Mesenchymal stem cell (in vitro differentiated cells and primary cell): ENCODE measurements at regions not wholly inside any gene's neighbourhood (a gene's known extent, or its start where the extent isn't known, plus 50 kb on each side); places are given as distances from the start of the nearest gene placed in this dataset.

ENCODE experiments used
- DNase-seq: peaks from one replicate; pipeline ENCODE4 v3.0.0-alpha.2; 2013
- H2AFZ ChIP-seq: one replicate; pipeline ENCODE4 v1.6.1; 2013; ENCODE audit warnings: low read depth, mild to moderate bottlenecking, control low read depth, inconsistent platforms, low read length, moderate library complexity
- H2AK5ac ChIP-seq: 2 replicates; pipeline ENCODE4 v1.6.1; 2013; ENCODE audit warnings: low read length, moderate library complexity, mild to moderate bottlenecking, inconsistent platforms; ENCODE audit not compliant: severe bottlenecking
- H2BK120ac ChIP-seq: one replicate; pipeline ENCODE4 v1.6.1; 2013; ENCODE audit warnings: low read depth, mild to moderate bottlenecking, inconsistent platforms, low read length, moderate library complexity
- H2BK12ac ChIP-seq, 2 experiments: one replicate each; pipeline ENCODE4 v1.6.1; 2013; ENCODE audit warnings: inconsistent platforms in 2 of 2, low read length in 2 of 2, mild to moderate bottlenecking in 2 of 2, moderate library complexity in 2 of 2, control low read depth in 1 of 2
- H2BK15ac ChIP-seq: one replicate; pipeline ENCODE4 v1.6.1; 2013; ENCODE audit warnings: mild to moderate bottlenecking, low read depth, inconsistent platforms; ENCODE audit not compliant: poor library complexity, severe bottlenecking
- H2BK5ac ChIP-seq: 2 replicates; pipeline ENCODE4 v1.6.1; 2013; ENCODE audit warnings: low read depth, mild to moderate bottlenecking, low read length, control low read depth, inconsistent platforms; ENCODE audit not compliant: poor library complexity, severe bottlenecking
- H3K14ac ChIP-seq, 2 experiments: one replicate each; pipeline ENCODE4 v1.6.1; 2013; ENCODE audit warnings: inconsistent platforms in 2 of 2, low read length in 2 of 2, control low read depth in 1 of 2, mild to moderate bottlenecking in 1 of 2, moderate library complexity in 1 of 2
- H3K18ac ChIP-seq, 2 experiments: one replicate each; pipeline ENCODE4 v1.6.1; 2013; ENCODE audit warnings: inconsistent platforms in 2 of 2, low read length in 2 of 2, control low read depth in 1 of 2, low read depth in 1 of 2, mild to moderate bottlenecking in 1 of 2
- H3K23ac ChIP-seq, 2 experiments: one replicate each; pipeline ENCODE4 v1.6.1; 2013; ENCODE audit warnings: inconsistent platforms in 2 of 2, low read length in 2 of 2, mild to moderate bottlenecking in 2 of 2, moderate library complexity in 2 of 2, control low read depth in 1 of 2
- H3K27ac ChIP-seq: 2 replicates; pipeline ENCODE4 v1.5.1; 2013; ENCODE audit warnings: mild to moderate bottlenecking, moderate library complexity, low read length, control low read depth, inconsistent platforms; ENCODE audit not compliant: poor library complexity, severe bottlenecking
- H3K27me3 ChIP-seq, 2 experiments: 2 replicates each; pipeline versions ENCODE4 v1.6.1 to v1.7.0; 2013; ENCODE audit warnings: low read length in 2 of 2, mild to moderate bottlenecking in 2 of 2, moderate library complexity in 2 of 2, control low read depth in 1 of 2, inconsistent platforms in 1 of 2; ENCODE audit not compliant: control insufficient read depth in 1 of 2, insufficient read depth in 1 of 2
- H3K36me3 ChIP-seq, 2 experiments: 2 replicates each; pipeline versions ENCODE4 v1.6.1 to v1.7.0; 2013; ENCODE audit warnings: low read length in 2 of 2, control low read depth in 1 of 2, inconsistent platforms in 1 of 2, low read depth in 1 of 2, mild to moderate bottlenecking in 1 of 2; ENCODE audit not compliant: insufficient read depth in 2 of 2, control insufficient read depth in 1 of 2
- H3K4ac ChIP-seq, 2 experiments: one replicate each; pipeline ENCODE4 v1.6.1; 2013; ENCODE audit warnings: inconsistent platforms in 2 of 2, low read length in 2 of 2, mild to moderate bottlenecking in 2 of 2, moderate library complexity in 2 of 2, control low read depth in 1 of 2, low read depth in 1 of 2
- H3K4me1 ChIP-seq: 2 replicates; pipeline ENCODE4 v1.6.1; 2013; ENCODE audit warnings: low read depth, low read length, control low read depth; ENCODE audit not compliant: control insufficient read depth, insufficient read depth
- H3K4me2 ChIP-seq: 2 replicates; pipeline ENCODE4 v1.6.1; 2013; ENCODE audit warnings: low read length, mild to moderate bottlenecking, inconsistent platforms; ENCODE audit not compliant: poor library complexity, severe bottlenecking
- H3K4me3 ChIP-seq, 2 experiments: 2 replicates each; pipeline versions ENCODE4 v1.5.1 to v1.7.0; 2013; ENCODE audit warnings: low read length in 2 of 2, mild to moderate bottlenecking in 2 of 2, control low read depth in 1 of 2, low read depth in 1 of 2; ENCODE audit not compliant: insufficient read depth in 1 of 2
- H3K79me1 ChIP-seq: replicated peaks from 2 replicates; pipeline ENCODE4 v1.6.1; 2013; ENCODE audit warnings: mild to moderate bottlenecking, control low read depth, low read length, inconsistent platforms; ENCODE audit not compliant: poor library complexity, severe bottlenecking
- H3K9ac ChIP-seq: 2 replicates; pipeline ENCODE4 v1.7.0; 2013; ENCODE audit warnings: mild to moderate bottlenecking, low read length, moderate library complexity
- H3K9me3 ChIP-seq: 2 replicates; pipeline ENCODE4 v1.7.0; 2013; ENCODE audit warnings: mild to moderate bottlenecking, low read length; ENCODE audit not compliant: control insufficient read depth
- H4K8ac ChIP-seq: one replicate; pipeline ENCODE4 v1.6.1; 2013; ENCODE audit warnings: inconsistent platforms, mild to moderate bottlenecking, low read length, moderate library complexity
- H4K91ac ChIP-seq: one replicate; pipeline ENCODE4 v1.6.1; 2013; ENCODE audit warnings: mild to moderate bottlenecking, low read length, inconsistent platforms
- WGBS: methylation state at CpG from one replicate; pipeline ENCODE4 v1.1.7; 2013; ENCODE audit warnings: mixed read lengths; 5-methylcytosine and 5-hydroxymethylcytosine counted together

DNA sequence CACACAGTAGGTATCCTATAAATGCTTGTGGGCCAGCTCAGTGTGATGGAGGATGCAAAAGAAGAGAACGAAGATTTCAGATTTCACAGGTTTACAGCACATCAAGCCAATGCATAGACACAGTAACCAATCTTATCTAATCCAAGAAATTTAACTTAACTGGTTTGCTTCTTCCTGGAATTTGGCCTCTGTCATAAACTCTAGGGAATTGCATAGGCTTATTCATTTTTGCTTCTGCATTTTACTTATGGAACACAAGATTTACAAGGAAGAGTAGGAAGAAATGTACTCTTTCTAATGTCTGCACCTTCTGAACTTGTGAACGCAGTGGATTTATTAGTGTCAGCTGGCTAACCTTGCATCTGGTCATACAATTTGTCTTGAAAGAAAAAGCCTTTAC is 389.4 kb upstream of the NPVF start:
- no peak overlapping the region for H2BK5ac ChIP-seq
- H3K36me3 ChIP-seq: no peaks in the 10 kb centered on the region
- H3K27me3 ChIP-seq: no peaks in the 10 kb centered on the region
- no peaks in the 10 kb centered on the region for H3K79me1 ChIP-seq
- no peak overlapping the region for H2BK120ac ChIP-seq
- peaks cover 2% of the 10 kb centered on the region for H3K9me3 ChIP-seq
- H3K14ac ChIP-seq: no peak overlapping the region
- peaks cover 7% of the 10 kb centered on the region for H3K4me1 ChIP-seq
- 90% methylated on average over 2 of the region's 2 CpGs for WGBS
- H3K4me2 ChIP-seq: no peak overlapping the region
- no peak overlapping the region for H3K9ac ChIP-seq
- no peak for DNase-seq
- H3K23ac ChIP-seq: peak overlapping the region in 1 of 2 experiments; percentile 41
- no peak overlapping the region for H3K27ac ChIP-seq
- no peak overlapping the region for H2BK12ac ChIP-seq
- H4K91ac ChIP-seq: no peak overlapping the region
- H3K4ac ChIP-seq: no peak overlapping the region
- no peak overlapping the region for H3K4me3 ChIP-seq
- H2BK15ac ChIP-seq: no peak overlapping the region
- H4K8ac ChIP-seq: no peak overlapping the region
- H3K18ac ChIP-seq: no peak overlapping the region
- H2AFZ ChIP-seq: no peak overlapping the region
- no peak overlapping the region for H2AK5ac ChIP-seq

DNA sequence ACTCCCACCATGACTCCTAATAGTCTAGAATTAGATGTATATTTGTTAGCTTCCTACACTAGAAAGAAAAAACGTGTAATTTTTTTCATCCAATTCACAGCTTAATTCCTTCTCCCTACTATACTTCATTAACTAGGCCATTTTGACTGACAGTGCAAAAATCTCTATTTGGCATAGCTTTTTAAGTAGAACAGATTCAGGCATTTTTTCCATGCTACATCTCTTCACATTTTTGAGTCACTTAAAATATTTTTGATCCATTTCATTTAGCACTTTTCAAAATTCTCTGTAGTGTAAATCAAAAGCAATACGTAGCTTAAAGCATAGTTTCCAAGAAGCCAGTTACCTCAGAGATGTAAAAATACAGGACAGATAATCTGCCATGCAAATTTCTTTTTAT is 391.1 kb upstream of the NPVF start:
- Histone ChIP-seq H3K27me3 (no peaks in the 10 kb centered on the region), H3K9me3 (no peaks in the 10 kb centered on the region), H2BK12ac (no peak overlapping the region), H2BK15ac (no peak overlapping the region), H2AFZ (no peak overlapping the region), H3K4me1 (peaks cover 9% of the 10 kb centered on the region), H3K14ac (no peak overlapping the region), H4K91ac (no peak overlapping the region), H3K4me2 (no peak overlapping the region), H3K4me3 (no peak overlapping the region), H2BK5ac (no peak overlapping the region), H3K9ac (no peak overlapping the region), H2BK120ac (no peak overlapping the region), H3K79me1 (no peaks in the 10 kb centered on the region), H3K23ac (no peak overlapping the region), H3K27ac (no peak overlapping the region), H3K36me3 (no peaks in the 10 kb centered on the region), H2AK5ac (no peak overlapping the region), H4K8ac (no peak overlapping the region), H3K18ac (no peak overlapping the region), H3K4ac (no peak overlapping the region)
- DNase-seq: no peak
- WGBS: 96% methylated on average over 2 of the region's 2 CpGs

DNA sequence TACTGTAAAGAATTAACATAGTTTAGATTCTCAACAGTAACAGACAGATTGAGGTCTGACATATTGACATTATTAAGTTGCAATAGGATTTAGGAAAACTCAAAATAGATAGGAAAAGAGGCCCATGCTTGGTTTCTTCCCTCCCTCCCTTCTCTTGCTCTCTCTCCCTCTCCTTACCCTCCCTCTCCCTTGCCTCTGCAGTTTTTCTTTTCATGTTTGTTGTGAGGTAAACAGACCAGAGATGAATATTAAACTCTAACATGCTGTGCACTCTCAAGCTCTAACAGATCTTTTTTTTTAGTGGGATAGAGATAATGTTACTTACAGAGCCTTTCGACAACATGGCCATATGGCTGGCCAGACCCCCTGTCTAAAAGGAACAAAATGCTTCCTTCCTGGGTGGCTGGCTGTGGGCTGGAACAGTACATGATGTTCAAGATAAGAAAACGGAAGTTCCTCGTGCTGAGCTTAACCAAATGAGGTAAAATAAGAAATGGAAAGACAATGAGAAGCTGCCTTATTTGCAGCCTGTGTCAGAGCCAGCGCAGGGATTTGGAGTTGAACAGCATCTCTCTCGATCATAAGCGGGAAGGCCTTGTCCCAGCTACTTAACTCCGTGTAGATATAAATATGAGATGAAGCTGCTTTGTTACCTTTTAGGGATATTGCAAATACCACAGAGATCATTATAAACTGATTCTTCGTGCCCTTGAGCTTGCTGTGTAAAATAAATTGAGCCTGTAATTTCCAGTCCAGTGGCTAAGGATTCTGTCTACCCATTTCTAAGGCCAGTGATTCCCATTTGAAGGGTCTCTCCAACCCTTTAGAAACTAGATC is 391.9 kb upstream of the NPVF start:
- H3K9ac ChIP-seq: no peak overlapping the region
- DNase-seq: peak; percentile 44
- H3K27ac ChIP-seq: no peak overlapping the region
- H3K4me1 ChIP-seq: peaks cover 9% of the 10 kb centered on the region
- peak overlapping the region in 1 of 2 experiments; percentile 5 for H3K4ac ChIP-seq
- H3K4me2 ChIP-seq: no peak overlapping the region
- peak overlapping the region; percentile 22 to 40 for H3K18ac ChIP-seq
- no peak overlapping the region for H3K4me3 ChIP-seq
- no peak overlapping the region for H2AK5ac ChIP-seq
- no peaks in the 10 kb centered on the region for H3K9me3 ChIP-seq
- no peak overlapping the region for H3K14ac ChIP-seq
- WGBS: 50% methylated on average over 7 of the region's 8 CpGs
- peak overlapping the region; percentile 11 for H2BK120ac ChIP-seq
- no peaks in the 10 kb centered on the region for H3K36me3 ChIP-seq
- no peak overlapping the region for H4K8ac ChIP-seq
- H2BK12ac ChIP-seq: peak overlapping the region; percentile 51 to 87
- no peaks in the 10 kb centered on the region for H3K79me1 ChIP-seq
- H2BK5ac ChIP-seq: no peak overlapping the region
- H4K91ac ChIP-seq: peak overlapping the region; percentile 41
- no peak overlapping the region for H2AFZ ChIP-seq
- no peak overlapping the region for H3K23ac ChIP-seq
- H3K27me3 ChIP-seq: no peaks in the 10 kb centered on the region
- H2BK15ac ChIP-seq: no peak overlapping the region

DNA sequence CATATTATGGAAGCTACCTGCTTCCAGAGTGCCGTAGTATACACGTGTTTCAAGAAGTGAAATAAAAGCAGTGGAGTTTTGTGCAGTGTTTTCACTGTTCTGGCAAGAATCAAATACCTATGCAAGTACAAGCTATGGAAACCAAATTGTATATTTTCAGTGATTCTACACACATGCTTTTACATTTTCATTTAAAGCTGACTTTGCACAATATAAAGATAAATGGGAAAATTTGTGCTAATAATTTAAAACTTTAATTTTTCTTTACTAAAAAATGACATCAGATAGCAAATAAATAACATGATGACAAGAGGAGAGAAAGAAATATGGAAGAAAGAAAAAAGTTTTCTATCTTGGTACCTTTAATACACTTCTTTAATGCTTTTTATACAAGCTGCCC is 393.7 kb upstream of the NPVF start:
- no peak overlapping the region for H3K18ac ChIP-seq
- H3K23ac ChIP-seq: no peak overlapping the region
- H3K9ac ChIP-seq: no peak overlapping the region
- no peak overlapping the region for H2BK15ac ChIP-seq
- no peak overlapping the region for H3K4me2 ChIP-seq
- H2BK120ac ChIP-seq: no peak overlapping the region
- H4K91ac ChIP-seq: no peak overlapping the region
- no peak overlapping the region for H3K4me3 ChIP-seq
- H2BK5ac ChIP-seq: no peak overlapping the region
- H3K27me3 ChIP-seq: no peaks in the 10 kb centered on the region
- peak overlapping the region; percentile 77 for H3K27ac ChIP-seq
- no peak overlapping the region for H2BK12ac ChIP-seq
- no peak overlapping the region for H2AK5ac ChIP-seq
- 94% methylated on average over 2 of the region's 2 CpGs for WGBS
- DNase-seq: no peak
- no peaks in the 10 kb centered on the region for H3K9me3 ChIP-seq
- H3K4me1 ChIP-seq: peaks cover 4% of the 10 kb centered on the region
- no peak overlapping the region for H4K8ac ChIP-seq
- no peak overlapping the region for H3K14ac ChIP-seq
- no peaks in the 10 kb centered on the region for H3K79me1 ChIP-seq
- no peak overlapping the region for H2AFZ ChIP-seq
- no peak overlapping the region for H3K4ac ChIP-seq
- H3K36me3 ChIP-seq: no peaks in the 10 kb centered on the region
